H1 (cell line): ENCODE measurements at regions not wholly inside any gene's neighbourhood (a gene's known extent, or its start where the extent isn't known, plus 50 kb on each side); places are given as distances from the start of the nearest gene placed in this dataset.

Source experiments
- CTCF ChIA-PET: fragments of 300-600 bp; sonication (Branson Sonifier 250); formaldehyde crosslinking; loops from one replicate; lab custom pipeline; 2021; ENCODE audit not compliant: partially characterized antibody; lab: Charles Lee
- POLR2A ChIA-PET: fragments of 300-600 bp; sonication (Branson Sonifier 250); formaldehyde crosslinking; loops from one replicate; lab custom pipeline; 2021; ENCODE audit warnings: inconsistent platforms; ENCODE audit not compliant: partially characterized antibody; lab: Charles Lee
- DNase-seq, 2 experiments: peaks; one replicate each; pipeline versions ENCODE4 v3.0.0 to v3.0.0-alpha.2; 2010 to 2022; ENCODE audit warnings: low spot score in 2 of 2, low read depth in 1 of 2, mixed read lengths in 1 of 2
- FAIRE-seq: peaks from 2 replicates; lab custom pipeline; 2011; peaks lifted over from hg19 to GRCh38; lab: Jason Lieb, UNC
- H2AFZ ChIP-seq: 2 replicates; pipeline ENCODE4 v1.8.1; 2012; ENCODE audit warnings: low read length, inconsistent platforms
- H2AK5ac ChIP-seq: 2 replicates; pipeline ENCODE4 v1.6.1; 2013; ENCODE audit warnings: low read depth, low read length
- H2BK120ac ChIP-seq: replicated peaks from 2 replicates; pipeline ENCODE3; 2013; ENCODE audit warnings: low read depth, low read length, inconsistent platforms
- H2BK12ac ChIP-seq: 2 replicates; pipeline ENCODE4 v1.6.1; 2013; ENCODE audit warnings: low read depth, low read length
- H2BK15ac ChIP-seq: 2 replicates; pipeline ENCODE4 v1.6.1; 2013; ENCODE audit warnings: low read length
- H2BK20ac ChIP-seq: 2 replicates; pipeline ENCODE4 v1.6.1; 2013; ENCODE audit warnings: low read length
- H2BK5ac ChIP-seq: 2 replicates; pipeline ENCODE4 v1.6.1; 2013; ENCODE audit warnings: low read depth, low read length
- H3K14ac ChIP-seq: 2 replicates; pipeline ENCODE4 v1.6.1; 2013; ENCODE audit warnings: inconsistent platforms; ENCODE audit not compliant: insufficient read length
- H3K18ac ChIP-seq: 2 replicates; pipeline ENCODE4 v1.6.1; 2013; ENCODE audit warnings: low read length; ENCODE audit errors: extremely low read depth
- H3K23ac ChIP-seq: 2 replicates; pipeline ENCODE4 v1.6.1; 2013; ENCODE audit warnings: inconsistent platforms; ENCODE audit not compliant: insufficient read length
- H3K23me2 ChIP-seq: 2 replicates; pipeline ENCODE4 v1.6.1; 2013; ENCODE audit warnings: low read depth, low read length
- H3K27ac ChIP-seq: 2 replicates; pipeline ENCODE4 v1.6.1; 2011; ENCODE audit warnings: low read depth, low read length, inconsistent platforms
- H3K27me3 ChIP-seq, 4 experiments: replicated peaks in 1 of 4; 1 replicate in 1 of 4; 2 replicates in 3 of 4; pipeline versions ENCODE4 v1.6.1 to v1.8.1; 2011 to 2013; ENCODE audit warnings: low read length in 3 of 4, mild to moderate bottlenecking in 3 of 4, inconsistent platforms in 2 of 4, mixed read lengths in 2 of 4, moderate library complexity in 1 of 4; ENCODE audit not compliant: control insufficient read depth in 3 of 4, insufficient read depth in 3 of 4; ENCODE audit errors: extremely low read depth in 1 of 4
- H3K36me3 ChIP-seq, 4 experiments: 2 replicates each; pipeline versions ENCODE4 v1.6.1 to v1.8.1; 2011 to 2013; ENCODE audit warnings: mild to moderate bottlenecking in 4 of 4, low read length in 3 of 4, moderate library complexity in 2 of 4, control low read depth in 1 of 4, inconsistent platforms in 1 of 4; ENCODE audit not compliant: insufficient read depth in 4 of 4, control insufficient read depth in 2 of 4
- H3K4ac ChIP-seq: replicated peaks from 2 replicates; pipeline ENCODE3; 2013; ENCODE audit warnings: low read length, low read depth, mixed read lengths, inconsistent platforms; ENCODE audit not compliant: insufficient read length
- H3K4me1 ChIP-seq, 4 experiments: replicated peaks in 1 of 4; 1 replicate in 1 of 4; 2 replicates in 3 of 4; pipeline versions ENCODE4 v1.6.1 to v1.8.1; 2011 to 2013; ENCODE audit warnings: low read length in 3 of 4, inconsistent platforms in 2 of 4, mixed read lengths in 1 of 4; ENCODE audit not compliant: insufficient read depth in 4 of 4, control insufficient read depth in 3 of 4
- H3K4me2 ChIP-seq, 2 experiments: 2 replicates each; pipeline versions ENCODE4 v1.6.1 to v1.8.1; 2011 to 2013; ENCODE audit warnings: low read depth in 2 of 2, low read length in 2 of 2, control low read depth in 1 of 2, inconsistent platforms in 1 of 2, mild to moderate bottlenecking in 1 of 2; ENCODE audit not compliant: insufficient read depth in 1 of 2
- H3K4me3 ChIP-seq, 4 experiments: fragments of 200-600, 300-600 bp in 1 of 4; sonication (generic), shearing (Covaris generic), sonication (Bioruptor Twin) in 1 of 4; 2 replicates each; pipeline versions ENCODE4 v1.5.1 to v1.8.1; 2011 to 2016; ENCODE audit warnings: low read length in 4 of 4, low read depth in 3 of 4, control low read depth in 2 of 4, inconsistent platforms in 2 of 4, mild to moderate bottlenecking in 2 of 4, mixed read lengths in 1 of 4, moderate library complexity in 1 of 4; ENCODE audit not compliant: insufficient read depth in 2 of 4; ENCODE audit errors: extremely low read depth in 1 of 4
- H3K56ac ChIP-seq: replicated peaks from 2 replicates; pipeline ENCODE3; 2013; ENCODE audit warnings: low read depth, mild to moderate bottlenecking, mixed read lengths, low read length, inconsistent platforms; ENCODE audit not compliant: insufficient read length
- H3K79me1 ChIP-seq: 2 replicates; pipeline ENCODE4 v1.6.1; 2013; ENCODE audit warnings: low read depth, low read length, control low read depth
- H3K79me2 ChIP-seq, 2 experiments: 2 replicates each; pipeline versions ENCODE4 v1.6.1 to v1.8.1; 2012 to 2013; ENCODE audit warnings: low read length in 2 of 2, mild to moderate bottlenecking in 2 of 2, inconsistent platforms in 1 of 2; ENCODE audit not compliant: insufficient read depth in 2 of 2, control insufficient read depth in 1 of 2
- H3K9ac ChIP-seq, 4 experiments: replicated peaks in 1 of 4; 1 replicate in 1 of 4; 2 replicates in 3 of 4; pipeline versions ENCODE4 v1.6.1 to v1.8.1; 2011 to 2013; ENCODE audit warnings: low read depth in 3 of 4, low read length in 3 of 4, control low read depth in 2 of 4, mild to moderate bottlenecking in 2 of 4, moderate library complexity in 2 of 4, inconsistent platforms in 1 of 4; ENCODE audit errors: extremely low read depth in 1 of 4
- H3K9me3 ChIP-seq, 2 experiments: 2 replicates each; pipeline versions ENCODE4 v1.6.1 to v1.8.1; 2012 to 2013; ENCODE audit warnings: mild to moderate bottlenecking in 2 of 2, moderate library complexity in 2 of 2, control low read depth in 1 of 2, inconsistent platforms in 1 of 2, low read depth in 1 of 2, low read length in 1 of 2, mixed read lengths in 1 of 2; ENCODE audit not compliant: insufficient read depth in 2 of 2
- H4K20me1 ChIP-seq, 2 experiments: replicated peaks in 1 of 2; 2 replicates each; pipeline versions ENCODE3 to v1.8.1; 2011 to 2013; ENCODE audit warnings: inconsistent platforms in 2 of 2, low read length in 2 of 2, mild to moderate bottlenecking in 1 of 2; ENCODE audit not compliant: insufficient read depth in 2 of 2, control insufficient read depth in 1 of 2
- H4K5ac ChIP-seq: 2 replicates; pipeline ENCODE4 v1.6.1; 2013; ENCODE audit warnings: low read length, low read depth, mixed read lengths, inconsistent platforms; ENCODE audit not compliant: insufficient read length
- H4K8ac ChIP-seq: 2 replicates; pipeline ENCODE4 v1.8.0; 2013; ENCODE audit warnings: mild to moderate bottlenecking, moderate library complexity, low read length, inconsistent platforms; ENCODE audit not compliant: insufficient read depth; ENCODE audit errors: extremely low read depth
- H4K91ac ChIP-seq: replicated peaks from 2 replicates; pipeline ENCODE3; 2013; ENCODE audit warnings: low read length, mixed read lengths, inconsistent platforms; ENCODE audit not compliant: insufficient read length
- BRCA1 ChIP-seq: IDR thresholded peaks from 2 replicates; pipeline ENCODE4 v1.6.1; 2012; ENCODE audit warnings: low read depth, low read length, improper control_type of control experiment
- CEBPB ChIP-seq: IDR thresholded peaks from 2 replicates; pipeline ENCODE4 v1.6.1; 2012; ENCODE audit warnings: low read depth, low read length
- POU5F1 ChIP-seq: IDR thresholded peaks from 2 replicates; pipeline ENCODE4 v1.6.1; 2011; ENCODE audit warnings: low read depth, mild to moderate bottlenecking, low read length, moderate library complexity
- RAD21 ChIP-seq, 2 experiments: IDR thresholded peaks in 1 of 2; conservative IDR thresholded peaks in 1 of 2; 2 replicates each; pipeline ENCODE4 v1.6.1; 2011; ENCODE audit warnings: low read depth in 2 of 2, low read length in 2 of 2, improper control_type of control experiment in 1 of 2, inconsistent platforms in 1 of 2, mild to moderate bottlenecking in 1 of 2, moderate library complexity in 1 of 2
- RBBP5 ChIP-seq: IDR thresholded peaks from 2 replicates; pipeline ENCODE4 v1.7.1; 2012; ENCODE audit warnings: low read depth, mild to moderate bottlenecking, inconsistent platforms, low read length, moderate library complexity, borderline replicate concordance
- SIRT6 ChIP-seq: IDR thresholded peaks from one replicate; pipeline ENCODE4 v1.7.1; 2012; ENCODE audit warnings: low read length, inconsistent platforms
- SP2 ChIP-seq: IDR thresholded peaks from 2 replicates; pipeline ENCODE4 v1.6.1; 2012; ENCODE audit warnings: mild to moderate bottlenecking, low read length, inconsistent platforms
- TF ChIP-seq, protein P1 (sequence below): IDR thresholded peaks from 2 replicates; pipeline ENCODE4 v1.6.1; 2011; ENCODE audit warnings: low read length, improper control_type of control experiment

DNA sequence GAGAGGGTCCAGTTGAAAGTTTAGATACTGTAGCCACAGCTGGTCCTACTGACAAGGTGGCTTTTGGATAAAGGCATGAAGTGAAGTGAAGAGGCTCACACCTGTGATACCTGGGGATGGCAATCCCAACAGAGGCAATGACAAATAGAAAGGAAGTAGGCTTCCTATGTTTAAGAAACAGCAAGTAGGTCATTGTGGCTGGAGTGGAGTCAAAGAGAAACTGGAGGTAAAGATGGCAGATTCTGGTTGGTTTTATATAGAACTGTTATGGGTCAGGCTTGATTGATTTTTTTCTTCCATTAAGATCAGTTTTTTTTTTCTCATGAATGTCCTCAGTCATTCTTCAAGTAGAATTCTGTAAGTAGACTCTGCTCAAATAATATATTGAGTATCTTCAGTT is 79.5 kb downstream of the ANXA1 start:
- no peak overlapping the region for H3K56ac ChIP-seq
- H3K79me2 ChIP-seq, result no peaks in the 10 kb centered on the region
- H2BK20ac ChIP-seq, result no peak overlapping the region
- no peak overlapping the region for H3K4ac ChIP-seq
- POLR2A ChIA-PET, result no interaction called here
- H2BK15ac ChIP-seq, result no peak overlapping the region
- no peak for TF ChIP-seq BRCA1
- TF ChIP-seq, protein P1, sequence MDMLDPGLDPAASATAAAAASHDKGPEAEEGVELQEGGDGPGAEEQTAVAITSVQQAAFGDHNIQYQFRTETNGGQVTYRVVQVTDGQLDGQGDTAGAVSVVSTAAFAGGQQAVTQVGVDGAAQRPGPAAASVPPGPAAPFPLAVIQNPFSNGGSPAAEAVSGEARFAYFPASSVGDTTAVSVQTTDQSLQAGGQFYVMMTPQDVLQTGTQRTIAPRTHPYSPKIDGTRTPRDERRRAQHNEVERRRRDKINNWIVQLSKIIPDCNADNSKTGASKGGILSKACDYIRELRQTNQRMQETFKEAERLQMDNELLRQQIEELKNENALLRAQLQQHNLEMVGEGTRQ, result no peak
- no peak for TF ChIP-seq SIRT6
- no peak for TF ChIP-seq RAD21 (IDR thresholded peaks at IDR 0.05 in 1 of 2, conservative IDR thresholded peaks at IDR 0.05 in 1 of 2; ENCODE audit: low read depth in 2 of 2, low read length in 2 of 2)
- no peak for TF ChIP-seq CEBPB
- TF ChIP-seq SP2, result no peak
- no peak for TF ChIP-seq RBBP5
- no peak for TF ChIP-seq POU5F1
- no peak overlapping the region for H3K18ac ChIP-seq
- CTCF ChIA-PET, result no interaction called here
- H3K14ac ChIP-seq, result no peak overlapping the region
- H3K79me1 ChIP-seq, result no peaks in the 10 kb centered on the region
- H3K27ac ChIP-seq, result no peak overlapping the region
- no peak overlapping the region for H2AFZ ChIP-seq
- no peak overlapping the region for H4K8ac ChIP-seq
- H2BK5ac ChIP-seq, result no peak overlapping the region
- no peaks in the 10 kb centered on the region for H4K20me1 ChIP-seq
- no peak overlapping the region for H3K9ac ChIP-seq
- H3K4me2 ChIP-seq, result no peak overlapping the region
- H3K23me2 ChIP-seq, result no peaks in the 10 kb centered on the region
- H3K36me3 ChIP-seq, result no peaks in the 10 kb centered on the region
- H3K4me3 ChIP-seq, result no peak overlapping the region
- H4K5ac ChIP-seq, result no peak overlapping the region
- no peaks in the 10 kb centered on the region for H3K27me3 ChIP-seq
- H2BK120ac ChIP-seq, result no peak overlapping the region
- H2AK5ac ChIP-seq, result no peak overlapping the region
- H2BK12ac ChIP-seq, result no peak overlapping the region
- FAIRE-seq, result no peak
- no peaks in the 10 kb centered on the region for H3K9me3 ChIP-seq
- no peak overlapping the region for H3K23ac ChIP-seq
- no peaks in the 10 kb centered on the region for H3K4me1 ChIP-seq
- no peak overlapping the region for H4K91ac ChIP-seq
- DNase-seq, result no peak
